NCI-H146 treated with DMSO at 0.1 percent for 48 hours (cell line): ENCODE measurements at regions not wholly inside any gene's neighbourhood (a gene's known extent, or its start where the extent isn't known, plus 50 kb on each side); places are given as distances from the start of the nearest gene placed in this dataset.
"Not testable (repeated sequence)": the region's sequence is repeated elsewhere in the genome, so short reads cannot be mapped to it uniquely, and the experiment has no call there.

Experiments
- DNase-seq: peaks from one replicate; lab custom pipeline; 2025; ENCODE audit not compliant: unreplicated experiment; lab: John Stamatoyannopoulos, UW

- no peak for DNase-seq
Measured at GRCh38 chr11:79670882-79671281, 230.1 kb upstream of the TENM4 start.

GRCh38 chr11:79668575-79668974 lies 227.7 kb upstream of the TENM4 start:
- DNase-seq, result no peak

- no peak for DNase-seq
Measured at GRCh38 chr11:79667380-79667779, 226.6 kb upstream of the TENM4 start.

- no peak for DNase-seq
Measured at GRCh38 chr11:79663017-79663416, 222.2 kb upstream of the TENM4 start.

- no peak for DNase-seq
Measured at GRCh38 chr11:79661373-79661772, 220.5 kb upstream of the TENM4 start.

- no peak for DNase-seq
Measured at GRCh38 chr11:79648766-79649520, 208.1 kb upstream of the TENM4 start.

- no peak for DNase-seq
Measured at GRCh38 chr11:79637219-79637618, 196.4 kb upstream of the TENM4 start.

GRCh38 chr11:79634905-79635304 lies 194.1 kb upstream of the TENM4 start:
- no peak for DNase-seq

- DNase-seq, result no peak
Measured at GRCh38 chr11:79627281-79627680, 186.5 kb upstream of the TENM4 start.

GRCh38 chr11:79626135-79627075 lies 185.6 kb upstream of the TENM4 start:
- DNase-seq, result no peak

- DNase-seq, result no peak
Measured at GRCh38 chr11:79623375-79623774, 182.5 kb upstream of the TENM4 start.

- DNase-seq, result no peak
Measured at GRCh38 chr11:79617561-79617960, 176.7 kb upstream of the TENM4 start.

- no peak for DNase-seq
Measured at GRCh38 chr11:79616392-79616851, 175.6 kb upstream of the TENM4 start.

GRCh38 chr11:79615425-79615824 lies 174.6 kb upstream of the TENM4 start:
- no peak for DNase-seq

GRCh38 chr11:79610678-79611077 lies 169.8 kb upstream of the TENM4 start:
- DNase-seq, result no peak

- no peak for DNase-seq
Measured at GRCh38 chr11:79610139-79610538, 169.3 kb upstream of the TENM4 start.

- DNase-seq, result no peak
Measured at GRCh38 chr11:79609511-79609910, 168.7 kb upstream of the TENM4 start.

GRCh38 chr11:79606461-79606860 lies 165.6 kb upstream of the TENM4 start:
- DNase-seq, result not testable (repeated sequence)

- no peak for DNase-seq
Measured at GRCh38 chr11:79600711-79601110, 159.9 kb upstream of the TENM4 start.

- DNase-seq, result no peak
Measured at GRCh38 chr11:79594834-79595233, 154.0 kb upstream of the TENM4 start.

- DNase-seq, result no peak
Measured at GRCh38 chr11:79592824-79593223, 152.0 kb upstream of the TENM4 start.

GRCh38 chr11:79592406-79592805 lies 151.6 kb upstream of the TENM4 start:
- DNase-seq, result no peak
